ENCODE measurements at regions not wholly inside any gene's neighbourhood (a gene's known extent, or its start where the extent isn't known, plus 50 kb on each side); places are given as distances from the start of the nearest gene placed in this dataset.

DNA sequence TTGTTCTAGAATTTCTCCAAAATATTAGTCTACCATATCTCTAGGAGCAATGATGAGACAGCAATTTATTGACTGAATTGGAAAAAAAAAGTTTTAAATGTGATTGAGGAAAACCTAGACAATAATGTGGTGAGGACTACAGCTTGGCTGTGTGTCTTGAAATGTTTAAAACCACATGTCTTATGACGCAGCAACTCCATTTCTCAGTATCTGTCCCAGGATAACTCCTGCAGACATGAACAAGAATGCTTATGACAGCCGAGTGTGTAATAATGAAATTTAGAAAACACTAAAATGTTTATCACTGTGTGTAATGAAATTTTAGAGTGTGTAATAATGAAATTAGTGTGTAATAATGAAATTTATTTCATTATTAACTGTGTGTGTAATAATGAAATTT is 254.1 kb upstream of the DAPK1 start:
- DNase-seq (no peak), ATAC-seq (ENCODE audit: insufficient read depth, low FRiP score) (no peak)
- H3K4me3 ChIP-seq: no peak overlapping the region
- H3K9me3 ChIP-seq (ENCODE audit: control insufficient read depth in 4 of 4, insufficient read depth in 3 of 4, low read length in 3 of 4): no peaks in the 10 kb centered on the region
- peaks cover 0 to 3% (median 0%) of the 10 kb centered on the region in 5 donors for H3K4me1 ChIP-seq (ENCODE audit: control insufficient read depth in 5 of 5, insufficient read depth in 5 of 5, low read length in 5 of 5)
- no peaks in the 10 kb centered on the region for H3K36me3 ChIP-seq (ENCODE audit: control insufficient read depth in 4 of 4, insufficient read depth in 4 of 4, low read length in 4 of 4)
- H3K9ac ChIP-seq (ENCODE audit: insufficient read depth in 1 of 2, low read length in 2 of 2): no peak overlapping the region
- TF ChIP-seq, protein P1, sequence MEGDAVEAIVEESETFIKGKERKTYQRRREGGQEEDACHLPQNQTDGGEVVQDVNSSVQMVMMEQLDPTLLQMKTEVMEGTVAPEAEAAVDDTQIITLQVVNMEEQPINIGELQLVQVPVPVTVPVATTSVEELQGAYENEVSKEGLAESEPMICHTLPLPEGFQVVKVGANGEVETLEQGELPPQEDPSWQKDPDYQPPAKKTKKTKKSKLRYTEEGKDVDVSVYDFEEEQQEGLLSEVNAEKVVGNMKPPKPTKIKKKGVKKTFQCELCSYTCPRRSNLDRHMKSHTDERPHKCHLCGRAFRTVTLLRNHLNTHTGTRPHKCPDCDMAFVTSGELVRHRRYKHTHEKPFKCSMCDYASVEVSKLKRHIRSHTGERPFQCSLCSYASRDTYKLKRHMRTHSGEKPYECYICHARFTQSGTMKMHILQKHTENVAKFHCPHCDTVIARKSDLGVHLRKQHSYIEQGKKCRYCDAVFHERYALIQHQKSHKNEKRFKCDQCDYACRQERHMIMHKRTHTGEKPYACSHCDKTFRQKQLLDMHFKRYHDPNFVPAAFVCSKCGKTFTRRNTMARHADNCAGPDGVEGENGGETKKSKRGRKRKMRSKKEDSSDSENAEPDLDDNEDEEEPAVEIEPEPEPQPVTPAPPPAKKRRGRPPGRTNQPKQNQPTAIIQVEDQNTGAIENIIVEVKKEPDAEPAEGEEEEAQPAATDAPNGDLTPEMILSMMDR (IDR thresholded peaks at IDR 0.05; ENCODE audit: control extremely low read depth, extremely low read depth): no peak
- no peaks in the 10 kb centered on the region for H3K27me3 ChIP-seq (ENCODE audit: control insufficient read depth in 3 of 3, insufficient read depth in 3 of 3, low read length in 2 of 3)
- H3K27ac ChIP-seq (ENCODE audit: low read depth in 1 of 2, low read length in 1 of 2): no peak overlapping the region
- 87 to 94% methylated on average over 2 of the region's 2 CpGs for WGBS, 2 donors

DNA sequence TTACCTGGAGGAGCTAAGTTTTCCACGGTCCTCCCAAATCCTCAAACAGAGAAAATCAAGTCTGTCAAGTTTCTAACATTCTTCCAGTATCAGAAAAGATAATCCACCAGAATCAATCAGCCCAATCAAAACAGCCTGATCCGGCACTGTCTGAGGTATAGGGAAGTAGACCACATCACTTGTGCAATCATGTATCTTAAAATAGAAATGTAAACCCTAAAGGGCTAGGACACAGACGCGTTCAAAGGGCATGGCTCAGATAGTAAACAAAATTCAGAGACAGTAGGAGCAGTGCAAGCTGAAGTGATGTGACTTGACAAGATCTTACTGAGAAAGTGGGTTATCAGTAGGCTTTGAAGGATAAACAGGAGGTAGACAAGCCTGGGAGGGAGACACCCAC is 252.4 kb upstream of the DAPK1 start:
- Histone ChIP-seq H3K4me1 (ENCODE audit: control insufficient read depth in 5 of 5, insufficient read depth in 5 of 5, low read length in 5 of 5) (no peaks in the 10 kb centered on the region), H3K4me3 (no peak overlapping the region), H3K9ac (ENCODE audit: insufficient read depth in 1 of 2, low read length in 2 of 2) (no peak overlapping the region), H3K36me3 (ENCODE audit: control insufficient read depth in 4 of 4, insufficient read depth in 4 of 4, low read length in 4 of 4) (no peaks in the 10 kb centered on the region), H3K9me3 (ENCODE audit: control insufficient read depth in 4 of 4, insufficient read depth in 3 of 4, low read length in 3 of 4) (no peaks in the 10 kb centered on the region), H3K27me3 (ENCODE audit: control insufficient read depth in 3 of 3, insufficient read depth in 3 of 3, low read length in 2 of 3) (no peaks in the 10 kb centered on the region), H3K27ac (ENCODE audit: low read depth in 1 of 2, low read length in 1 of 2) (no peak overlapping the region)
- TF ChIP-seq, protein P1 (IDR thresholded peaks at IDR 0.05; ENCODE audit: control extremely low read depth, extremely low read depth): no peak
- ATAC-seq (ENCODE audit: insufficient read depth, low FRiP score): no peak
- no peak for DNase-seq
- 42 to 44% methylated on average over 4 of the region's 4 CpGs for WGBS, 2 donors

DNA sequence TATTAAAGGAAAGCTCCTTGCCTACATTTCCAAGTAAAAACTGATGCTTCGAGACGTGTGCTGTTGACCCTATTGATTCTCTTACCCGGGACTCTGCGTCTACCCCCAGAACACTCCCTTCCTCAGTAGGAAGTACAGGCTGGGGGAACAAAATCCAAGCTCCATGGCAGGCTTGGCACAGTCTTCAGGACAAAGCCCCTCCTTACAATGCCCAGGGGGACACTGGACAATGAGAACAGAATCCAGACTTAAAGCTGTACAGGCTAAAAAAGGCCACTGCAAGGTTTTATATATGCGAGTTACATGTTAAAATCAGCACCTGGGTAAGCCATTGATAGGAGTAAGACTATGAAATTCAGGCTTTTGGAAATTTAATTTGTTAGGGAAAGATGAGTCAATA is 250.6 kb upstream of the DAPK1 start:
- H3K27ac ChIP-seq (ENCODE audit: low read depth in 1 of 2, low read length in 1 of 2): no peak overlapping the region
- TF ChIP-seq, protein P1 (IDR thresholded peaks at IDR 0.05; ENCODE audit: control extremely low read depth, extremely low read depth): no peak

DNA sequence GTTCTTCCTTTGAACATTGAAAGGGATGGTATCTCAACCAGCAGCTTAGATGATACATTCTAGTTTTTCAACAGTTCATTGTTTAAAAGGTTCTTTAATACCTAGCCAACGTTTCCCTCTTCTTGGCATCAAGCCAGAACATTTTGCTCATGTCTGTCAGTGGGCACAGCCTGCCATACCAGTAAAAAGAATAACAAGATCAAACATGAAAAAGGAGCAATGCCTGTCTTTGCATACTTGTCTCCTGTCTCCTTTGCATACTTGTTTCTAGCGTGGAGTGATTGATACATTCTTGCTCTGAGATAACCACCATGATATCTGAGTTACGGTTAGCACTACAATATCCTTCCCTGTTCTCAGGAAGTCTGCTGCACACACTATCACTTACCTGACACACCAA is 248.6 kb upstream of the DAPK1 start:
- Histone ChIP-seq H3K4me1 (ENCODE audit: control insufficient read depth in 5 of 5, insufficient read depth in 5 of 5, low read length in 5 of 5) (no peaks in the 10 kb centered on the region), H3K27me3 (ENCODE audit: control insufficient read depth in 3 of 3, insufficient read depth in 3 of 3, low read length in 2 of 3) (no peaks in the 10 kb centered on the region), H3K9ac (ENCODE audit: insufficient read depth in 1 of 2, low read length in 2 of 2) (no peak overlapping the region), H3K36me3 (ENCODE audit: control insufficient read depth in 4 of 4, insufficient read depth in 4 of 4, low read length in 4 of 4) (no peaks in the 10 kb centered on the region), H3K4me3 (no peak overlapping the region), H3K9me3 (ENCODE audit: control insufficient read depth in 4 of 4, insufficient read depth in 3 of 4, low read length in 3 of 4) (no peaks in the 10 kb centered on the region), H3K27ac (ENCODE audit: low read depth in 1 of 2, low read length in 1 of 2) (no peak overlapping the region)
- WGBS, 2 donors: 56 to 68% methylated on average over 3 of the region's 3 CpGs
- TF ChIP-seq, protein P1 (IDR thresholded peaks at IDR 0.05; ENCODE audit: control extremely low read depth, extremely low read depth): no peak
- ATAC-seq (ENCODE audit: insufficient read depth, low FRiP score) (no peak), DNase-seq (no peak)

More for the DNA sequence above, 250.6 kb upstream of the DAPK1 start:
- ATAC-seq (ENCODE audit: insufficient read depth, low FRiP score) (no peak), DNase-seq (no peak)
- no peaks in the 10 kb centered on the region for H3K36me3 ChIP-seq (ENCODE audit: control insufficient read depth in 4 of 4, insufficient read depth in 4 of 4, low read length in 4 of 4)
- no peak overlapping the region for H3K9ac ChIP-seq (ENCODE audit: insufficient read depth in 1 of 2, low read length in 2 of 2)
- no peaks in the 10 kb centered on the region for H3K4me1 ChIP-seq (ENCODE audit: control insufficient read depth in 5 of 5, insufficient read depth in 5 of 5, low read length in 5 of 5)
- H3K27me3 ChIP-seq (ENCODE audit: control insufficient read depth in 3 of 3, insufficient read depth in 3 of 3, low read length in 2 of 3): no peaks in the 10 kb centered on the region
- 93 to 96% methylated on average over 5 of the region's 5 CpGs for WGBS, 2 donors
- no peaks in the 10 kb centered on the region for H3K9me3 ChIP-seq (ENCODE audit: control insufficient read depth in 4 of 4, insufficient read depth in 3 of 4, low read length in 3 of 4)
- H3K4me3 ChIP-seq: no peak overlapping the region

Measured in lung (tissue), 11 donors.